ENCODE measurements at regions not wholly inside any gene's neighbourhood (a gene's known extent, or its start where the extent isn't known, plus 50 kb on each side); places are given as distances from the start of the nearest gene placed in this dataset.

GRCh38 chr11:37552284-37552683 is 954.2 kb upstream of the RAG2 start:
- ATAC-seq (replicated peaks in 1 of 4) (no peak), DNase-seq (no peak)
- H3K27me3 ChIP-seq (replicated peaks in 1 of 2; ENCODE audit: control insufficient read depth in 2 of 2, extremely low read depth in 1 of 2, insufficient read depth in 2 of 2, low read length in 1 of 2): no peaks in the 10 kb centered on the region
- POLR2A ChIA-PET: no interaction called here
- H3K4me3 Mint-ChIP-seq: no peak overlapping the region
- H3K4me1 Mint-ChIP-seq: no peaks in the 10 kb centered on the region
- no peak overlapping the region for H3K27ac ChIP-seq (ENCODE audit: low read length)
- CTCF ChIA-PET: no interaction called here
- no peaks in the 10 kb centered on the region for H3K36me3 Mint-ChIP-seq
- no peak overlapping the region for H3K27ac Mint-ChIP-seq
- H3K9me3 Mint-ChIP-seq: peaks cover 5 to 29% (median 14%) of the 10 kb centered on the region in 3 donors
- H3K4me1 ChIP-seq (ENCODE audit: control insufficient read depth in 1 of 2, extremely low read depth in 1 of 2, insufficient read depth in 2 of 2, low read length in 2 of 2): no peaks in the 10 kb centered on the region
- no CpG with 5 or more reads among the region's 3 CpGs for WGBS (ENCODE audit: insufficient coverage)
- no peaks in the 10 kb centered on the region for H3K9me3 ChIP-seq
- H3K36me3 ChIP-seq (ENCODE audit: control insufficient read depth in 2 of 2, extremely low read depth in 1 of 2, insufficient read depth in 1 of 2, low read length in 1 of 2): no peaks in the 10 kb centered on the region
- no peaks in the 10 kb centered on the region for H3K27me3 Mint-ChIP-seq
- H3K4me3 ChIP-seq (ENCODE audit: control insufficient read depth in 1 of 2, extremely low read depth in 1 of 2, low read length in 1 of 2): no peak overlapping the region

- Mint-ChIP-seq H3K27me3 (no peaks in the 10 kb centered on the region), H3K9me3 (peaks cover 8 to 27% (median 12%) of the 10 kb centered on the region in 3 donors), H3K27ac (no peak overlapping the region), H3K4me3 (no peak overlapping the region), H3K36me3 (no peaks in the 10 kb centered on the region), H3K4me1 (no peaks in the 10 kb centered on the region)
- no peak overlapping the region for H3K27ac ChIP-seq (ENCODE audit: low read length)
- CTCF ChIA-PET: no interaction called here
- POLR2A ChIA-PET: no interaction called here
- no peaks in the 10 kb centered on the region for H3K36me3 ChIP-seq (ENCODE audit: control insufficient read depth in 2 of 2, extremely low read depth in 1 of 2, insufficient read depth in 1 of 2, low read length in 1 of 2)
- ATAC-seq (replicated peaks in 1 of 4): no peak
- H3K9me3 ChIP-seq: no peaks in the 10 kb centered on the region
- no peaks in the 10 kb centered on the region for H3K27me3 ChIP-seq (replicated peaks in 1 of 2; ENCODE audit: control insufficient read depth in 2 of 2, extremely low read depth in 1 of 2, insufficient read depth in 2 of 2, low read length in 1 of 2)
- no peaks in the 10 kb centered on the region for H3K4me1 ChIP-seq (ENCODE audit: control insufficient read depth in 1 of 2, extremely low read depth in 1 of 2, insufficient read depth in 2 of 2, low read length in 2 of 2)
- DNase-seq: no peak
- H3K4me3 ChIP-seq (ENCODE audit: control insufficient read depth in 1 of 2, extremely low read depth in 1 of 2, low read length in 1 of 2): no peak overlapping the region
Measured at GRCh38 chr11:37544491-37544890, 946.5 kb upstream of the RAG2 start.

- Mint-ChIP-seq H3K9me3 (peaks cover 12 to 29% (median 23%) of the 10 kb centered on the region in 3 donors), H3K36me3 (no peaks in the 10 kb centered on the region), H3K4me3 (no peak overlapping the region), H3K27ac (no peak overlapping the region), H3K27me3 (no peaks in the 10 kb centered on the region), H3K4me1 (no peaks in the 10 kb centered on the region)
- Histone ChIP-seq H3K9me3 (no peaks in the 10 kb centered on the region), H3K4me1 (ENCODE audit: control insufficient read depth in 1 of 2, extremely low read depth in 1 of 2, insufficient read depth in 2 of 2, low read length in 2 of 2) (no peaks in the 10 kb centered on the region), H3K36me3 (ENCODE audit: control insufficient read depth in 2 of 2, extremely low read depth in 1 of 2, insufficient read depth in 1 of 2, low read length in 1 of 2) (no peaks in the 10 kb centered on the region), H3K27ac (ENCODE audit: low read length) (no peak overlapping the region), H3K27me3 (replicated peaks in 1 of 2; ENCODE audit: control insufficient read depth in 2 of 2, extremely low read depth in 1 of 2, insufficient read depth in 2 of 2, low read length in 1 of 2) (no peaks in the 10 kb centered on the region), H3K4me3 (ENCODE audit: control insufficient read depth in 1 of 2, extremely low read depth in 1 of 2, low read length in 1 of 2) (no peak overlapping the region)
- DNase-seq: no peak
- no peak for ATAC-seq (replicated peaks in 1 of 4)
- WGBS (ENCODE audit: insufficient coverage): 80% methylated on average over 1 of the region's 4 CpGs
- POLR2A ChIA-PET: no interaction called here
- CTCF ChIA-PET: no interaction called here
Measured at GRCh38 chr11:37533830-37534229, 935.8 kb upstream of the RAG2 start.

GRCh38 chr11:37533087-37533486 is 935.1 kb upstream of the RAG2 start:
- Mint-ChIP-seq H3K4me1 (no peaks in the 10 kb centered on the region), H3K9me3 (peaks cover 12 to 35% (median 25%) of the 10 kb centered on the region in 3 donors), H3K36me3 (no peaks in the 10 kb centered on the region), H3K4me3 (no peak overlapping the region), H3K27ac (no peak overlapping the region), H3K27me3 (no peaks in the 10 kb centered on the region)
- no peaks in the 10 kb centered on the region for H3K4me1 ChIP-seq (ENCODE audit: control insufficient read depth in 1 of 2, extremely low read depth in 1 of 2, insufficient read depth in 2 of 2, low read length in 2 of 2)
- H3K4me3 ChIP-seq (ENCODE audit: control insufficient read depth in 1 of 2, extremely low read depth in 1 of 2, low read length in 1 of 2): no peak overlapping the region
- no peaks in the 10 kb centered on the region for H3K9me3 ChIP-seq
- POLR2A ChIA-PET: no interaction called here
- H3K27ac ChIP-seq (ENCODE audit: low read length): no peak overlapping the region
- H3K36me3 ChIP-seq (ENCODE audit: control insufficient read depth in 2 of 2, extremely low read depth in 1 of 2, insufficient read depth in 1 of 2, low read length in 1 of 2): no peaks in the 10 kb centered on the region
- no peaks in the 10 kb centered on the region for H3K27me3 ChIP-seq (replicated peaks in 1 of 2; ENCODE audit: control insufficient read depth in 2 of 2, extremely low read depth in 1 of 2, insufficient read depth in 2 of 2, low read length in 1 of 2)
- DNase-seq: no peak
- ATAC-seq (replicated peaks in 1 of 4): no peak
- WGBS (ENCODE audit: insufficient coverage): no CpG with 5 or more reads among the region's 2 CpGs
- CTCF ChIA-PET: no interaction called here

- ChIA-PET CTCF (no interaction called here), POLR2A (no interaction called here)
- H3K9me3 ChIP-seq: no peaks in the 10 kb centered on the region
- Mint-ChIP-seq H3K36me3 (no peaks in the 10 kb centered on the region), H3K27me3 (no peaks in the 10 kb centered on the region), H3K27ac (no peak overlapping the region), H3K4me1 (no peaks in the 10 kb centered on the region), H3K4me3 (no peak overlapping the region), H3K9me3 (peaks cover 18 to 39% (median 26%) of the 10 kb centered on the region in 3 donors)
- no CpG with 5 or more reads among the region's 2 CpGs for WGBS (ENCODE audit: insufficient coverage)
- H3K4me3 ChIP-seq (ENCODE audit: control insufficient read depth in 1 of 2, extremely low read depth in 1 of 2, low read length in 1 of 2): no peak overlapping the region
- H3K36me3 ChIP-seq (ENCODE audit: control insufficient read depth in 2 of 2, extremely low read depth in 1 of 2, insufficient read depth in 1 of 2, low read length in 1 of 2): no peaks in the 10 kb centered on the region
- no peaks in the 10 kb centered on the region for H3K27me3 ChIP-seq (replicated peaks in 1 of 2; ENCODE audit: control insufficient read depth in 2 of 2, extremely low read depth in 1 of 2, insufficient read depth in 2 of 2, low read length in 1 of 2)
- no peak overlapping the region for H3K27ac ChIP-seq (ENCODE audit: low read length)
- ATAC-seq (replicated peaks in 1 of 4) (no peak), DNase-seq (no peak)
- H3K4me1 ChIP-seq (ENCODE audit: control insufficient read depth in 1 of 2, extremely low read depth in 1 of 2, insufficient read depth in 2 of 2, low read length in 2 of 2): no peaks in the 10 kb centered on the region
Measured at GRCh38 chr11:37532271-37532670, 934.2 kb upstream of the RAG2 start.

GRCh38 chr11:37527545-37527944 is 929.5 kb upstream of the RAG2 start:
- POLR2A ChIA-PET: no interaction called here
- CTCF ChIA-PET: interaction anchor here in 1 of 2 donors (0.6 to 0.7 kb wide), 3 partner anchors 14 to 200 kb away, joined by 4 to 8 read pairs (median 5); no protein-coding TSS in a partner anchor
- ATAC-seq (replicated peaks in 1 of 4) (no peak), DNase-seq (no peak)
- H3K36me3 Mint-ChIP-seq: no peaks in the 10 kb centered on the region
- H3K4me1 ChIP-seq (ENCODE audit: control insufficient read depth in 1 of 2, extremely low read depth in 1 of 2, insufficient read depth in 2 of 2, low read length in 2 of 2): no peaks in the 10 kb centered on the region
- H3K4me3 ChIP-seq (ENCODE audit: control insufficient read depth in 1 of 2, extremely low read depth in 1 of 2, low read length in 1 of 2): no peak overlapping the region
- no peak overlapping the region for H3K4me3 Mint-ChIP-seq
- WGBS (ENCODE audit: insufficient coverage): no CpG with 5 or more reads among the region's 1 CpG
- no peaks in the 10 kb centered on the region for H3K27me3 ChIP-seq (replicated peaks in 1 of 2; ENCODE audit: control insufficient read depth in 2 of 2, extremely low read depth in 1 of 2, insufficient read depth in 2 of 2, low read length in 1 of 2)
- no peaks in the 10 kb centered on the region for H3K36me3 ChIP-seq (ENCODE audit: control insufficient read depth in 2 of 2, extremely low read depth in 1 of 2, insufficient read depth in 1 of 2, low read length in 1 of 2)
- H3K27me3 Mint-ChIP-seq: no peaks in the 10 kb centered on the region
- H3K9me3 ChIP-seq: no peaks in the 10 kb centered on the region
- no peak overlapping the region for H3K27ac Mint-ChIP-seq
- peaks cover 18 to 60% (median 36%) of the 10 kb centered on the region in 3 donors for H3K9me3 Mint-ChIP-seq
- no peak overlapping the region for H3K27ac ChIP-seq (ENCODE audit: low read length)
- no peaks in the 10 kb centered on the region for H3K4me1 Mint-ChIP-seq

- DNase-seq (no peak), ATAC-seq (replicated peaks in 1 of 4) (no peak)
- Histone ChIP-seq H3K4me3 (ENCODE audit: control insufficient read depth in 1 of 2, extremely low read depth in 1 of 2, low read length in 1 of 2) (no peak overlapping the region), H3K9me3 (no peaks in the 10 kb centered on the region), H3K4me1 (ENCODE audit: control insufficient read depth in 1 of 2, extremely low read depth in 1 of 2, insufficient read depth in 2 of 2, low read length in 2 of 2) (no peaks in the 10 kb centered on the region), H3K27ac (ENCODE audit: low read length) (no peak overlapping the region), H3K27me3 (replicated peaks in 1 of 2; ENCODE audit: control insufficient read depth in 2 of 2, extremely low read depth in 1 of 2, insufficient read depth in 2 of 2, low read length in 1 of 2) (no peaks in the 10 kb centered on the region), H3K36me3 (ENCODE audit: control insufficient read depth in 2 of 2, extremely low read depth in 1 of 2, insufficient read depth in 1 of 2, low read length in 1 of 2) (no peaks in the 10 kb centered on the region)
- no peaks in the 10 kb centered on the region for H3K36me3 Mint-ChIP-seq
- no peak overlapping the region for H3K27ac Mint-ChIP-seq
- ChIA-PET POLR2A (no interaction called here), CTCF (no interaction called here)
- H3K4me3 Mint-ChIP-seq: no peak overlapping the region
- H3K9me3 Mint-ChIP-seq: peaks cover 21 to 54% (median 32%) of the 10 kb centered on the region in 3 donors
- H3K4me1 Mint-ChIP-seq: no peaks in the 10 kb centered on the region
- H3K27me3 Mint-ChIP-seq: no peaks in the 10 kb centered on the region
Measured at GRCh38 chr11:37525336-37525735, 927.3 kb upstream of the RAG2 start.

Data from T-cell (primary cell).